Caki2 (cell line): ENCODE measurements at regions not wholly inside any gene's neighbourhood (a gene's known extent, or its start where the extent isn't known, plus 50 kb on each side); places are given as distances from the start of the nearest gene placed in this dataset.
A peak's percentile ranks its signal among the peaks of the same experiment; 100 is the strongest.

Source experiments
- DNase-seq: peaks from one replicate; pipeline ENCODE4 v3.0.0-alpha.2; 2015; ENCODE audit warnings: low read depth
- in situ Hi-C: cut with HindIII; loops from 2 replicates; pipeline ENCODE4 v1.10.0; 2016; ENCODE audit warnings: low sequenced_read_pairs, low pct_unique_long_range_greater_than_20kb, mixed read lengths

- in situ Hi-C loops, result no loop called here
- DNase-seq, result no peak
Observed at GRCh38 chr3:99545941-99546580, 92.3 kb upstream of the COL8A1 start.

DNA sequence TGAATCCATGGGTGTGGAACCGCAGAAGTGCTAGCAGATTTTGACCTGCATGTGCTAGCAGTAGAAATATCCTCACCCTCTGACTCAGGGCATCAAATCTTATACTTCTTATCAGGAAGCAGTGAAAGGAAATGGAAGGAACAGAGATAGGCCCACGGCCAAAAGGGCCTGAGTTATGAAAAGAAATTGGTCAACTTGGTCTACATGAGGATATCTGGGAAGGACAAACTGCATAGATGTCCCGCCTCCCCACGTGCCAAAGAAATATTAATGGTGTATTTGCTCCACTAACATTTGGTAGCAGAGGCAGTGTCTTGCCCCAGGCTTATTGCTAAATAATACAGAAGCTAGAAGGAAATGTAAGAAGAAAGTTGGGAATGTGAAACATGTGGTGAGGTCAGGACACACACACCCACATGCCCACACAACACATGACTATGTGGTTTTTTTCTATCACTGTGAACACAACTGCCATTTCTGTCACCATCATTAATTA, 93.6 kb upstream of the COL8A1 start:
- DNase-seq, result no peak

GRCh38 chr3:99543796-99544195, 94.6 kb upstream of the COL8A1 start:
- in situ Hi-C loops, result no loop called here
- no peak for DNase-seq

More for the DNA sequence above, 93.6 kb upstream of the COL8A1 start:
- in situ Hi-C loops, result no loop called here

GRCh38 chr3:99542767-99543518, 95.5 kb upstream of the COL8A1 start:
- in situ Hi-C loops, result no loop called here

GRCh38 chr3:99541181-99541580, 97.2 kb upstream of the COL8A1 start:
- in situ Hi-C loops, result no loop called here
- DNase-seq, result no peak

More at GRCh38 chr3:99542767-99543518, 95.5 kb upstream of the COL8A1 start:
- no peak for DNase-seq

- DNase-seq, result no peak
- in situ Hi-C loops, result no loop called here
Observed at GRCh38 chr3:99537416-99537815, 101.0 kb upstream of the COL8A1 start.

DNA sequence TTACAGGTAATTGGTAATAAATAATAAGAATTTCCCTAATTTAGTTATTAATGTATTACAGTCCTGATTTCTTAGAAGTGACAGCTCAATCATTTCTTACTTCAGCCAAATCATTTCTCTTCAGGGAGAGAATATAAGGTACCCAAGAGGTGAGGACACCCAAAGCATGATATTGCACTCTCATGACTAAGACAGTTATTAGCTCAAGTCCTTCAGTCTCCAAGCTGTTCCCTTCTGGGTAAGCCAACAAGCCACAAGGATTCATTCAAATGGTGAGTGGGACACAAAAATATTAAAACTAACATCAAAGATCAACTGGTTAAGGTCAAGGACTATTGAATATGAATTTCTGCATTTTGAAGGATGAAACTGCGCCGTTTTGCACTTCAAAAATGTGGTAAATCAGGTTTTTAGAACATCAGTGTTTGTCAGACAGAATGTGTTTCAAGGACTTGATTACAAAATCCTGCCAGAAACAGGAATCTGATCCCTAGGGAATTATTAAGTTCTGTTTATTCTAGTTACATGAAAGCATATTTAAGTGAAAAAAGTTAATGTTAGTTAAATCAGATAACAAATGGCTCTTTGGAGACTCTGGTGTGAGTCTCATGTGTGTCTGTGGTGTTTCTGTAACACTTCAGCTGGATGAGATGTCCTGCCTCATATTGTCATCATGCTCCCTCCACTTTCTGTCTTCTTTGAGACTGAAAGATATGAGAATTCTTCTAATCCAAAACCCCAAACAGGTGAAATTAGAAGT, 101.7 kb upstream of the COL8A1 start:
- DNase-seq, result no peak
- in situ Hi-C loops, result no loop called here

DNA sequence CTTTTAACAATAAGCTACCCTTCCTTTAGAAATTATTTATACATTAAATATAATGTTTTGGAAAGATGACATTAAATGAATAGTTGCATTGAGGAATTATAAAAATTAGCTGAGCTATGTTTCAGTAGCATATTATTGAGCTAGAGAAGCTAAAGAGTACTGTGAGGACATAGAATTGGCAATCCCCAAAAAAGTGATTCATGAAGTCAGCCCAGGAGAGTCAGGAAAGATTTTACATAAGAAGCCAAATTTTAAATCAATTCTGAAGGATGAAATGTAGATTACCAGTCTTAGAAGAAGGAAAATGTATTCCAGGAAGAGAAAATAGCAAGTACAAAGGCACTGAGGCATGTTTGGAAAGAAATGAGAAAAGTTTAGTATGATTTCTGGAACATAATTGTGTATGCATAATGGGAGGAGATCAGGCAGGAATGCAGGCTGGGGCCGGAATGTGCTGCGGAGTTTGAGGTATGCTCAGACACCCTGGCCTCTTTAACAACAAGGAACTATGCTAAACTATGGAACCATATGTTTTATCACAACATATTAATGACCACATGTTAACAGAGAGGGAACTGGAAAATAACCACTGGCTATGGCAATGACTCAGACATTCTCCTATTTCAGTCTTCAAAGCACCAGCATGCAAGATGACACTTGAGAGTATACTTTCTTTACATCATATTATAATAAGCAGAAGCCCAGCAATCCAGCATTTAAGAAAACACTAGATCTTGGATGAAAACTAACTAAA, 103.3 kb upstream of the COL8A1 start:
- in situ Hi-C loops, result no loop called here
- peak; percentile 2 for DNase-seq

DNA sequence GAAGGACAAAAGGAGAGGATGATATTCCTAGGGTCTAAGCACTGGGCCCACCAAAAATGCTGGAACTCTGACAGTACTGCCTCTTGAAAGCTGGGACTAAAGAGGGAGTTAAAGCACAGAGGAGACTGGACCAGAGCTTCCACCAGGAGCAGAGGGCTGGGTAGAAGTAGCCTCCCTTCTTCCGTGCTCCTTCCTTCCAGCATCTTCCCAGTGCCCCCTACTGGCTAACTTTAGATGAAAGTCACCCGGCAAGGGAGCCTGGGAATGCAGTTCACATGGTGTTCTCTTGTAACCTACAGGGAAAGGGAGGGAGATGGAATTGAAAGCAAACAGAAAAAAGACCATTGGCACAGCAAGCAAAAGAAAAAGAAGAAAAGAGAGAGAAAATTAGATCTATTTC, 106.1 kb upstream of the COL8A1 start:
- in situ Hi-C loops, result no loop called here
- peak; percentile 35 for DNase-seq

GRCh38 chr3:99529265-99529664, 109.1 kb upstream of the COL8A1 start:
- in situ Hi-C loops, result no loop called here

DNA sequence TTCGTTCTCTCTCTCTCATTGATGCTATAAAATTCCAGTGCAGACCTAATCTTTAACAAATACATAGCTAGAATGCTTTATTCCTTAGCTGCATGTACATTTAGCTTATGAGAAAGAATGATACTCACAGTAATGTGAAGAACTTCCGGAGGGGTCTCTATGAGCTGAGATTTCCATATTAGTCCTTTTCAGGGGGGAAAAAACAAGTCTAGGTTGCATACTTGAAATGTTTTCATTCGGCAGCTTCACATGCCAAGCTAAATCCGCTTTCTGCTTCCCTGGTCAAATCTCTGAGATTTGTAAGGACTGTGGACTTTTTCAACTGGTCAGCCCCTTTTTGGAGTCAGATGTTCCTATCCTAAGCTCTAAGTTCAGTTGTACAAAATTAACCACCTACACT, 111.5 kb upstream of the COL8A1 start:
- in situ Hi-C loops, result no loop called here
- DNase-seq, result no peak

More at GRCh38 chr3:99529265-99529664, 109.1 kb upstream of the COL8A1 start:
- no peak for DNase-seq

DNA sequence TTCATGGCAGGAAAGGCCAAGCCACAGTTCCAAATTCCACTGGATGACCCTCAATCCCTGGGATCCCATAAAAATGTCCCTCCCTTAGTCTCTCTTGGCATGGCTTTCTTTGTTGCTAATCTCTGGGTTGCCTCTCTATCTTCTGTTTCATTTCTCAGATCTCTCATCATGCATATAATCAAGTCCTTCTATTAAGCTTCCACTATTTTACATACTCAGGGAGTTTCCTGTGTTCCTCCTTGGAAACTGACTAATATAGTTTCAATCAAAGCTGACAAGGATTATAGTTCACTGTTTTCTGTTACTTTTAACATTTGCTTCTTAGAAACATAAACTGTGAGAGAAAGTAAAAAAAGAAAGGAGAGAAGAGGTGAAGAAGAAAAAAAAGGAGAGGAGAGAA, 113.8 kb upstream of the COL8A1 start:
- in situ Hi-C loops, result no loop called here
- no peak for DNase-seq

DNA sequence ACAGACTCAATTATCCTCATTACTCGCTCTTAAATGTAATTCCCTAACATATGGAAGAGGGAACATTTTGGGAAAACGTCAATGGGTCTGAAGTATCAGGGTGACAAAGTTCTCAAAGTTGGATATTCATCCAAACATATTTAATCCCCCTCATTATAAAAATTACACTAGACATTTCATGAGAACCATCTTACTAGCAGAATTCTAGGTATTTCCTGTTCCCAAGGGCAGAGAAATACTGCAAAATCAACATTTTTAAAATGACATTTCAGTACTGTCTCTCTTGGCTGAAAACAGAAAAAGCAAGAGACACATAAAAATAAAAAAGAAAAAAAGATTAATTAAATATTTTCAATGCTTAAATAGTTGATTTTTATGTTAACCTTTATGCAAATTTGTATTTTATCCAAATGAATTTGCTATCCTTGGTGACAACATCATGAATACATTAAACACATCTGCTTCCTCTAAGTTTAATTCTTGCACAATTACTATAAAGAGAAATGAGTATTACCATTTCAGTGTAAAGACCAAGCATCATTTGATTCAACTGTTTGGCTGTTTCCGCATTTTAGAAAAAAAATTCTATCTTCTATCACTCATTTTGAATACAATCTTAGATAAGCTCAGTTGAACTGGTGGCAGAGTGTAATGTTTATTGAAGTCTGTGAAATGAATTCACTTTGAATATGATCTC, 114.8 kb upstream of the COL8A1 start:
- DNase-seq, result no peak
- in situ Hi-C loops, result no loop called here

GRCh38 chr3:99522147-99522546, 116.2 kb upstream of the COL8A1 start:
- in situ Hi-C loops, result no loop called here
- no peak for DNase-seq

DNA sequence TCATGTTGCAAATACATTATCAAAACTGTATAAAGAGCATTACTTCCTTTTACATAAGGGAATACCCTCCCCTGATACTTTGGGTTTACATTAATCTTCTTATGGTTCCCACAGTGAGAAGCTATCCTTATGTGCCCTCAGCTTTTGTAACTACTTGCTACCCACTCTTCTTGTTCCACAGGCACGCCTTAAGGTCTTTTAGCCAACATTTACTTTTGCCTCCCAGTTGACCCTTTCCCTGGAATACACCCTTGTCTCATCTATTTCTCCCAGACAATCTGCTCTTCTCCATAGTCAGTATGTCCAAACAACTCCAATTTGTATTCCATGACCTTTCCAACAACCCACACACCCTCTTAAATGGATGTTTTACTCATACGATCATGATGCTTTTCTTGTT, 116.8 kb upstream of the COL8A1 start:
- DNase-seq, result no peak
- in situ Hi-C loops, result no loop called here

DNA sequence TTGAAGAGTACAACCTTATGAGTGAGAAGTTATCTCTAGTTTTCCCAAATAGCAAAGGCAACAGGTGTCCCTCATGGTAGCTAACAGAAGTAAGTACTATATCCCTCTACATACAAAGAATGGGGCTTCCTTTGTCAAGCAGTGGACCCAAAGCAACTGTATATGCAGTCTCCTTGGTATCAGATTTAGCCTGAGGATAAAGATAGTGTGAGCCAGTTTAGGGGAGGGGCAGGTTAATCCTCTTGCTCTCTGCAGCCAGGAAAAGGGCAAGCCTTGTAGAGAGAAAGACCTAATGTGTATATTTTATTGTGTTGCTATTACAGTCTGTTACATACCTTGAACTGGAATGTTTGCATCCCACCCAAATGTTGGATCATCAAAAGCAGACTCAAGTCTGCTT, 117.9 kb upstream of the COL8A1 start:
- no peak for DNase-seq

GRCh38 chr3:99516936-99517335, 121.5 kb upstream of the COL8A1 start:
- DNase-seq, result no peak
- in situ Hi-C loops, result no loop called here

More for the DNA sequence above, 117.9 kb upstream of the COL8A1 start:
- in situ Hi-C loops, result no loop called here

- in situ Hi-C loops, result no loop called here
Observed at GRCh38 chr3:99515891-99516290, 122.5 kb upstream of the COL8A1 start.

More at GRCh38 chr3:99515891-99516290, 122.5 kb upstream of the COL8A1 start:
- DNase-seq, result no peak
